ENCODE measurements at regions not wholly inside any gene's neighbourhood (a gene's known extent, or its start where the extent isn't known, plus 50 kb on each side); places are given as distances from the start of the nearest gene placed in this dataset.

GRCh38 chr20:50341050-50341449 lies 150.4 kb downstream of the CEBPB start:
- H3K27me3 Mint-ChIP-seq (ENCODE audit: insufficient read depth), result no peaks in the 10 kb centered on the region; the same call in 1 of the 2 replicates
- H3K4me3 Mint-ChIP-seq, result no peak overlapping the region
- DNase-seq, result no peak
- H3K9me3 Mint-ChIP-seq, result no peaks in the 10 kb centered on the region
- no peak for TF ChIP-seq CTCF (IDR thresholded peaks at IDR 0.05)
- H3K27ac Mint-ChIP-seq, result no peak overlapping the region
- H3K4me1 Mint-ChIP-seq (ENCODE audit: low read depth), result peaks cover 47% of the 10 kb centered on the region
- no peaks in the 10 kb centered on the region for H3K36me3 Mint-ChIP-seq (ENCODE audit: low read depth)

DNA sequence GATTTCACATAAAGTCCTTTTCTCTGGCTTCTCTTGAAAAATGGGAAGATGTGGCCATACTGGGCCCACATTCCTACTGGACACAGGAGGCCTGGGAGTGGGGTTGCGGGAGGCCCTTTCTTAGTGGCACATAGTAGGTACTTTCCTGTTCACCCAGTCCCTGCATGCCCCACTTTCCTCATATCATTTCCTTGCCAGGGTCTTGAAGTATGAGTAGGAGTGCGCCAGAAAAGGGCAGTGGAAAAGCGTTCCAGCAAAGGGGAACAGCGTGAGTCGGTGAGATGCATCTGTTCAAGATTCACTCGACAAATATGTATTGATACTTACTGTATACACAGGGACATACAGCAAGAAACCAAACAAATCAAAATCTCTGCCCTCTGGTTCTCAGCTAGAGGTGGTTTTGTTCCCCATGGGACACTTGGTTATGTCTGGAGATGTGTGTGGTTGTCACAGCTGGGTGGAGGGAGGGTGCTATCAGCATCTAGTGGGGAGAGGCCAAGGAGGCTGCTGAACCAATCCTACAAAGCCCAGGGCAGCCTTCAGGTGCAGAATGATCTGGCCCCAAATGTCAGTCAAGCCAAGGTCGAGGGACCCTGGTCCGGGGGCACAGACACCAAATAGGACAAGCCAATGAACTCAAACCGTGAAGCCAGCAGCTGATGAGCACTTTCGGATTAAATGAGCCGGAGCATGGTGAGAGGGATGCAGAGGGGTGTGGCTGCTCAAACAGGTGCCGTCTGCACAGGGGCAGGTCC lies 151.4 kb downstream of the CEBPB start:
- no peak for DNase-seq
- Mint-ChIP-seq H3K27me3 (ENCODE audit: insufficient read depth) (no peaks in the 10 kb centered on the region; the same call in 1 of the 2 replicates), H3K36me3 (ENCODE audit: low read depth) (no peaks in the 10 kb centered on the region), H3K4me1 (ENCODE audit: low read depth) (peaks cover 47% of the 10 kb centered on the region), H3K9me3 (no peaks in the 10 kb centered on the region), H3K4me3 (no peak overlapping the region), H3K27ac (no peak overlapping the region)
- no peak for TF ChIP-seq CTCF (IDR thresholded peaks at IDR 0.05)

GRCh38 chr20:50342638-50343102 lies 152.0 kb downstream of the CEBPB start:
- no peaks in the 10 kb centered on the region for H3K36me3 Mint-ChIP-seq (ENCODE audit: low read depth)

GRCh38 chr20:50343125-50343489 lies 152.5 kb downstream of the CEBPB start:
- peaks cover 48% of the 10 kb centered on the region for H3K4me1 Mint-ChIP-seq (ENCODE audit: low read depth)
- no peaks in the 10 kb centered on the region for H3K9me3 Mint-ChIP-seq
- no peak overlapping the region for H3K27ac Mint-ChIP-seq
- no peak for DNase-seq
- H3K36me3 Mint-ChIP-seq (ENCODE audit: low read depth), result no peaks in the 10 kb centered on the region
- no peaks in the 10 kb centered on the region; the same call in 1 of the 2 replicates for H3K27me3 Mint-ChIP-seq (ENCODE audit: insufficient read depth)
- no peak overlapping the region for H3K4me3 Mint-ChIP-seq
- TF ChIP-seq CTCF (IDR thresholded peaks at IDR 0.05), result no peak

More at GRCh38 chr20:50342638-50343102, 152.0 kb downstream of the CEBPB start:
- no peaks in the 10 kb centered on the region for H3K9me3 Mint-ChIP-seq
- TF ChIP-seq CTCF (IDR thresholded peaks at IDR 0.05), result no peak
- H3K27ac Mint-ChIP-seq, result no peak overlapping the region
- peaks cover 45% of the 10 kb centered on the region for H3K4me1 Mint-ChIP-seq (ENCODE audit: low read depth)
- H3K4me3 Mint-ChIP-seq, result no peak overlapping the region
- H3K27me3 Mint-ChIP-seq (ENCODE audit: insufficient read depth), result no peaks in the 10 kb centered on the region; the same call in 1 of the 2 replicates
- DNase-seq, result no peak

GRCh38 chr20:50343490-50344179 lies 153.0 kb downstream of the CEBPB start:
- Mint-ChIP-seq H3K27ac (no peak overlapping the region), H3K36me3 (ENCODE audit: low read depth) (no peaks in the 10 kb centered on the region), H3K4me1 (ENCODE audit: low read depth) (peaks cover 44% of the 10 kb centered on the region), H3K9me3 (no peaks in the 10 kb centered on the region), H3K27me3 (ENCODE audit: insufficient read depth) (no peaks in the 10 kb centered on the region; the same call in 1 of the 2 replicates), H3K4me3 (no peak overlapping the region)
- no peak for TF ChIP-seq CTCF (IDR thresholded peaks at IDR 0.05)
- DNase-seq, result no peak

Measured in HFFc6 (cell line).